ENCODE measurements at regions not wholly inside any gene's neighbourhood (a gene's known extent, or its start where the extent isn't known, plus 50 kb on each side); places are given as distances from the start of the nearest gene placed in this dataset.
"Not testable (repeated sequence)": the region's sequence is repeated elsewhere in the genome, so short reads cannot be mapped to it uniquely, and the experiment has no call there.

- DNase-seq: no peak
- no peaks in the 10 kb centered on the region for H3K9me3 ChIP-seq (ENCODE audit: control insufficient read depth, low read length)
- Mint-ChIP-seq H3K9me3 (peaks cover 8% of the 10 kb centered on the region), H3K27me3 (ENCODE audit: insufficient read depth) (peaks cover 16% of the 10 kb centered on the region), H3K27ac (no peak overlapping the region), H3K36me3 (ENCODE audit: low read depth) (no peaks in the 10 kb centered on the region), H3K4me3 (no peak overlapping the region), H3K4me1 (no peaks in the 10 kb centered on the region)
- H3K4me1 ChIP-seq (ENCODE audit: control insufficient read depth, insufficient read depth, low read length): no peaks in the 10 kb centered on the region
- H3K9ac ChIP-seq (ENCODE audit: extremely low read depth, low read length, poor library complexity, severe bottlenecking): no peak overlapping the region
- no peak overlapping the region for H3K27ac ChIP-seq (ENCODE audit: low read depth, low read length)
- no peaks in the 10 kb centered on the region for H3K36me3 ChIP-seq (ENCODE audit: control insufficient read depth, insufficient read depth, low read length)
- H3K27me3 ChIP-seq (ENCODE audit: control insufficient read depth, insufficient read depth, low read length, poor library complexity, severe bottlenecking): no peaks in the 10 kb centered on the region
- no peak overlapping the region for H3K4me3 ChIP-seq (ENCODE audit: low read length)
- no peak for TF ChIP-seq CTCF (conservative IDR thresholded peaks at IDR 0.05)
- 94 to 98% methylated on average over 7 to 15 of the region's 15 CpGs for WGBS, 2 experiments (ENCODE audit: insufficient coverage in 1 of 2, insufficient read length in 1 of 2)
Measured at GRCh38 chr12:3380200-3381043, 110.6 kb upstream of the PRMT8 start.

GRCh38 chr12:3381059-3382047 is 109.7 kb upstream of the PRMT8 start:
- H3K4me1 Mint-ChIP-seq: no peaks in the 10 kb centered on the region
- no peaks in the 10 kb centered on the region for H3K36me3 Mint-ChIP-seq (ENCODE audit: low read depth)
- peaks cover 8% of the 10 kb centered on the region for H3K9me3 Mint-ChIP-seq
- no peak overlapping the region for H3K4me3 Mint-ChIP-seq
- DNase-seq: no peak
- no peaks in the 10 kb centered on the region for H3K4me1 ChIP-seq (ENCODE audit: control insufficient read depth, insufficient read depth, low read length)
- H3K27me3 Mint-ChIP-seq (ENCODE audit: insufficient read depth): peaks cover 17% of the 10 kb centered on the region
- 77 to 88% methylated on average over 5 to 6 of the region's 6 CpGs for WGBS, 2 experiments (ENCODE audit: insufficient coverage in 1 of 2, insufficient read length in 1 of 2)
- H3K9me3 ChIP-seq (ENCODE audit: control insufficient read depth, low read length): no peaks in the 10 kb centered on the region
- no peak overlapping the region for H3K27ac Mint-ChIP-seq
- no peaks in the 10 kb centered on the region for H3K27me3 ChIP-seq (ENCODE audit: control insufficient read depth, insufficient read depth, low read length, poor library complexity, severe bottlenecking)
- no peak for TF ChIP-seq CTCF (conservative IDR thresholded peaks at IDR 0.05)
- H3K36me3 ChIP-seq (ENCODE audit: control insufficient read depth, insufficient read depth, low read length): no peaks in the 10 kb centered on the region
- H3K9ac ChIP-seq (ENCODE audit: extremely low read depth, low read length, poor library complexity, severe bottlenecking): no peak overlapping the region
- no peak overlapping the region for H3K27ac ChIP-seq (ENCODE audit: low read depth, low read length)
- H3K4me3 ChIP-seq (ENCODE audit: low read length): no peak overlapping the region

GRCh38 chr12:3389986-3390385 is 101.0 kb upstream of the PRMT8 start:
- no peak overlapping the region for H3K27ac ChIP-seq (ENCODE audit: low read depth, low read length)
- whole genome bisulfite sequencing, 2 experiments (ENCODE audit: insufficient coverage in 1 of 2, insufficient read length in 1 of 2): 88 to 100% methylated on average over 2 to 4 of the region's 4 CpGs
- no peaks in the 10 kb centered on the region for H3K4me1 ChIP-seq (ENCODE audit: control insufficient read depth, insufficient read depth, low read length)
- H3K4me1 Mint-ChIP-seq: no peaks in the 10 kb centered on the region
- no peak for DNase-seq
- no peaks in the 10 kb centered on the region for H3K36me3 Mint-ChIP-seq (ENCODE audit: low read depth)
- H3K9me3 ChIP-seq (ENCODE audit: control insufficient read depth, low read length): no peaks in the 10 kb centered on the region
- no peak for TF ChIP-seq CTCF (conservative IDR thresholded peaks at IDR 0.05)
- no peaks in the 10 kb centered on the region for H3K27me3 ChIP-seq (ENCODE audit: control insufficient read depth, insufficient read depth, low read length, poor library complexity, severe bottlenecking)
- no peak overlapping the region for H3K9ac ChIP-seq (ENCODE audit: extremely low read depth, low read length, poor library complexity, severe bottlenecking)
- peaks cover 14% of the 10 kb centered on the region for H3K9me3 Mint-ChIP-seq
- no peak overlapping the region for H3K27ac Mint-ChIP-seq
- no peak overlapping the region for H3K4me3 ChIP-seq (ENCODE audit: low read length)
- no peak overlapping the region for H3K4me3 Mint-ChIP-seq
- no peaks in the 10 kb centered on the region for H3K36me3 ChIP-seq (ENCODE audit: control insufficient read depth, insufficient read depth, low read length)
- peaks cover 31% of the 10 kb centered on the region for H3K27me3 Mint-ChIP-seq (ENCODE audit: insufficient read depth)

- peak overlapping the region; percentile 74 for H3K4me3 Mint-ChIP-seq
Measured at GRCh38 chr12:3397596-3397995, 93.4 kb upstream of the PRMT8 start.

More at GRCh38 chr12:3397596-3397995, 93.4 kb upstream of the PRMT8 start:
- H3K9ac ChIP-seq (ENCODE audit: extremely low read depth, low read length, poor library complexity, severe bottlenecking); H3K36me3 ChIP-seq (ENCODE audit: control insufficient read depth, insufficient read depth, low read length); DNase-seq; H3K36me3 Mint-ChIP-seq (ENCODE audit: low read depth); H3K4me1 Mint-ChIP-seq; H3K4me1 ChIP-seq (ENCODE audit: control insufficient read depth, insufficient read depth, low read length); H3K27me3 ChIP-seq (ENCODE audit: control insufficient read depth, insufficient read depth, low read length, poor library complexity, severe bottlenecking); H3K4me3 ChIP-seq (ENCODE audit: low read length); H3K27ac ChIP-seq (ENCODE audit: low read depth, low read length): not testable (repeated sequence)
- 21 to 38% methylated on average over 6 to 12 of the region's 16 CpGs for WGBS, 2 experiments (ENCODE audit: insufficient coverage in 1 of 2, insufficient read length in 1 of 2)
- H3K27ac Mint-ChIP-seq: peak overlapping the region; percentile 94
- H3K9me3 Mint-ChIP-seq: peaks cover 59% of the 10 kb centered on the region
- H3K27me3 Mint-ChIP-seq (ENCODE audit: insufficient read depth): peaks cover 36% of the 10 kb centered on the region
- peaks cover 24% of the 10 kb centered on the region for H3K9me3 ChIP-seq (ENCODE audit: control insufficient read depth, low read length)
